Activated CD8-positive, alpha-beta memory T cell treated with anti-CD3 and anti-CD28 coated beads for 36 hours (primary cell): ENCODE measurements at regions not wholly inside any gene's neighbourhood (a gene's known extent, or its start where the extent isn't known, plus 50 kb on each side); places are given as distances from the start of the nearest gene placed in this dataset.

ENCODE experiments used
- CTCF ChIA-PET: fragments of 350-600 bp; sonication (Branson Sonifier 250); formaldehyde crosslinking; loops from one replicate; lab custom pipeline; 2021; ENCODE audit warnings: antibody characterized with exemption; lab: Charles Lee
- POLR2A ChIA-PET: fragments of 350-600 bp; sonication (Branson Sonifier 250); formaldehyde crosslinking; loops from one replicate; lab custom pipeline; 2021; ENCODE audit warnings: antibody characterized with exemption; lab: Charles Lee

DNA sequence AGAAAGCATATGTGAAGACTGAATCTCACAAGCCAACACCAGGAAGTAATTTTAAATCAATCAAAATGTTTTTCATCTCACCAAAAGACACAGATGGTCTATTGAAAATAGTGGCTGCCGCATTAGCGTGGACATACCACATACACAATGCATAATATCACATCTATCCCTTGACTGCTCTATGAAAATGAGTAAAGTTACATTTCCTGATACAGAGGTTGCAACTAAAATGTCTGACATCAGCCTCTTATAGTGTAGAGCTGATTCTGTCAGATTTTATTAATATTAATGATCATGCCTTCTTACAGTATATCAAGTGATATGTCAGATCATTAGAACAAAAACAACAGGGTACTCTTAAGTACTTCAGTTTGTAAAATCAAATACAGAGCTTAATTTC, 339.8 kb upstream of the EPHA7 start:
- POLR2A ChIA-PET = no interaction called here
- CTCF ChIA-PET = no interaction called here

DNA sequence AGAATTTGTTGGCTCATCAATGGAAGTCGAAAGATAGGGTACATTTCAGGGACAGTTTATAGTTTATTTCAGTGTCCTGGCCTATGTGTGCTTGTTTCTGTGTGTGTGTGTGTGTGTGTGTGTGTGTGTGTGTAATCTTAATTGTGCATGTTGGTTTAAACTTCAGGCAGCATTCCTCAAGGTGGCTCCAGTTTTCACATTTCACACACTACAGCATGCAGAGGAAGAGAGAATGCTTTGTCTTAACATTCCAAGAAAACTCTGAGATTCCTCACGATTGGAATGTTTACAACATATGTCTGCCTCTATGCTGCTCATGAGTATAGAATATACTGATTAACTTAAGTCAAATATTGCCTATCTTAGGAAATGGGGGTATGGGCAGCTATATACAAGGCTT, 332.6 kb upstream of the EPHA7 start:
- POLR2A ChIA-PET = no interaction called here

DNA sequence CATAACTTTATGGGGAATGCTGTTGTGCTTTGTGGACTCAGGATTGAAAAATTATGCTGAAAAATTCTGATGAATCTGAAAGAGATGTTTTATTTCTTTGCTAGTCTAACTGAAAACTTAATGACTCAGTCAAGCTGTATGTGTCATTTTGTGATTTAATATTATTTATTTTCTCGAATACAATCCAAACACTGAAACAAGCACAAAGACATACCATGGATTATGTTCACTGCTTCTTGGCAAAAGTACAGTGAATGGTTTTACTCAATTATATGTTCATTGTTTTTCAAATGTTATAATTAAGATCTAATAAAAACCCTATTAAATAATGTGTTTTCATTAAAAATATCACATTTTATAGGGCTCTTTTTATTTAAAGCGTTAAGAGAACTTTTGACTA, 330.6 kb upstream of the EPHA7 start:
- POLR2A ChIA-PET = no interaction called here
- CTCF ChIA-PET = no interaction called here

More for the DNA sequence above, 332.6 kb upstream of the EPHA7 start:
- CTCF ChIA-PET = no interaction called here

DNA sequence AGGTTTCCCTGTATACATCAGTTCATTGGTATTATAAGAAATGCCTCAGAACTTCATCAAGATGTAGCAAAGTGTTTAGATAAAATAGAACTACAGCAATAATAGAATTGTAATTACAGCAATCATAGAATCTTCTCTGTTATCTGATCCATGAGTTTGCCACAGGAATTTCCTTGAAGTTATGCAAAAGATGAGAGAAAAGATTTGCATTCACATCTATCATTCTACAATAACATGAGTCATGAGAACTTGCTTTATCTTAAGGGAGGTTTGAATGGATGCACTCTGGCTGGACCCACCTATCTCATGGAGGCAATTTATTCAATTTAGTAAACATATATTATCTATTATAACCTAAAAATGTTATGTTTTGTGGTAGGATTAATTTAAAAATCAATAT, 329.8 kb upstream of the EPHA7 start:
- POLR2A ChIA-PET = no interaction called here
- CTCF ChIA-PET = no interaction called here

DNA sequence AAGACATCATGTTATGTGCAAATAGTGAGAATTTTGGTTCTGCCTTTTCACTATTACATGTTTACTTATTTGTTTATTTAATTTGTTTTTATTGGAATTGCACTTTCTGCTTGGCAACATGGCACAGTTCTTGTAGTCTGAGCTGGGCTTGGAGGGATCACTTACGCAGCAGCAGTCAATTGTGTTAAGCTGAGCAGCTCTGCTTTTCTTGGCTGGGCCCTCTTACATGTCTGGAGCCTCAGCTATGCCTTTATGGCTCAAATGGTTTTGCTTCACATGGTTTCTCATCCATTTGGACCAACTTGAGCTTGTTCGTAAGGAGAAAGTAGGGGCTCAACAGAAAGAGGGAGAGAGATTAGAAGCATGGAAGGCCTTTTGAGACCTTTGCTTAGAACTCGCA, 327.5 kb upstream of the EPHA7 start:
- ChIA-PET CTCF (no interaction called here), POLR2A (no interaction called here)

DNA sequence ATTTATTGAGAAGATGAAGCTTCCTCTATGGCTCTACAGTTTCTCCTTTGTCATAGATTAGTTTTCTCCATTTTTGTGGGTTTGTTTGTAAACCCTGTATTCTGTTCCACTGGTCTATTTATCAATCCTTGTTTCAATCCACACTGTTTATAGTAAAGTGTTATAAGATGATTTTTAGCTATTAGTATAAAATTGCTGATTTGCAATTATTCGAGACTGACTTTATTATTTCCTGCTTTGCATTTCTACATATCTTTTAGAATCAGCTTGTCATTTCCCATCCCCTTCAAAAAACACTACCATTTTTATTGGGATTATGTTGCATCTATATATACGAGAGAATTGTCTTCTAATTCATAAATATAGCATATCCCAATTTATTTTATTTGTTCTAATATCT, 325.9 kb upstream of the EPHA7 start:
- ChIA-PET POLR2A (no interaction called here), CTCF (no interaction called here)

DNA sequence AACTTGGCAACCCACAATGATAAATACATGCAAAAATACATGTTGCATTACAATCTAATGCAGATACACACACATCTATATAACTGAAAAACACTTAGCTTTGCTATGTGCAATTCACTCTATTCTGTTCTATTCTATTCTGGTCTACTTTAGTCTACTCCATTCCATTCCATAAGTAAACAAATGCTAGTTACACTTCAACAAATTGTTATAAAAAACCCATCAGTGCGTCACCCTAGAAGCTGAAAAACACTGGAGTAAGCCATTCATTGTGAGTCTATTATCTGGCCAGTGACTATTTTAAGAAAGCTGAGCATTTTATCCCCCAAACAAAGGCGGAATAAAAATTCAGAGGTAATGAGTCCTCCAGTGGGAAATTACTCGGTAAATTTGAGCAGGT, 315.7 kb upstream of the EPHA7 start:
- ChIA-PET POLR2A (no interaction called here), CTCF (no interaction called here)

DNA sequence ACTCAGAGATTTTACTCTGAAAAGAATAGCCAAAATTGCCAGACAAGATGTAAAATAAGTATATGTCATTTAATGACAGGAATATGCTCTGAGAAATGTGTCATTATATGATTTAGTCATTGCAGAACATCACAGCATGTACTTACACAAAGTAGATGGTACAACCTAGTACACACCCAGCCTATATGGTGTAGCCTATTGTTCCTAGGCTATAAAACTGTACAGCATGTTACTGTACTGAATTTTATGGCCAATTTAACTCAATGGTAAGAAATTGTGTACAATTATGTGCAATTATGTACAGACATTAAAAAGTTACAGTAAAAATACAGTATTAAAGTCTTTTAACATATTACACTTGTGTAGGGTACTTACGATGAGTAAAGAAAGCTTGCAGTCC, 311.9 kb upstream of the EPHA7 start:
- CTCF ChIA-PET = no interaction called here
- POLR2A ChIA-PET = no interaction called here

DNA sequence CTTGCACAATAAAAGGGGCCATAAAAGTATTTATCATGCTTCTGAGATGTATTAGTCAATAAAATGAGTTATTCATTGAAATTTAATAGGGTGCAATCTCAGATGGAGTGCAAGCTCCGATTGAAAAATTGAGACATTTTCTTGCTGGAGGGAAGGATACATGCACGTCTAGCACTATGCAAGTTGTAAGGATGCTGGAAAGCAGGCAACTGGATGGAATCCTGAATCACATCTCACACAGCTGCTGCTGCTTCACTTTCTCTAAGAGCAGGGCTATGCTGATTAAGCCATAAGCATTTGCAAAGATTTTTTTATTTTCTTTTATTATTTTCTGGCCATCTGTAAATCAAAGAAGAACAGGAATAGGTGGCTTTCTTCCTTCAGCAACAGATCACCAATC, 308.8 kb upstream of the EPHA7 start:
- ChIA-PET CTCF (no interaction called here), POLR2A (no interaction called here)

DNA sequence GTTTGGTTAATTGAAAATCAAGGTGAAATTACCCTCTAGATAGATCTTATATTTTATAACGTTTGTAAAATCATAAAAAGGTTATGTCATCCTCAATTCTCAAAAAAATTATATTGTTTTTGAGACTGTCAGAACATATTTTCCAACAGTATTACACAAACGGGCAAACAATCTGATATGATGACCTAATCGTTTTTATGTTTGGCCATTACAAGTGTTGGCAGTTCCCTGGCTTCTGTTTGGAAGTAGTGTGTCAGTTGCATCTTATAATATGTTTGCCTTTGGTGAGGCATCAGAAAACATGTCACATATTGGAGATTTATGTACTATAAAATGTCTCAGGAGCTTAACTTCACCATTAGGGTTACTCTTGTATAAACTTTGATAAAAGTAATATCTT, 308.1 kb upstream of the EPHA7 start:
- ChIA-PET POLR2A (no interaction called here), CTCF (interaction anchor here (0.7 kb wide), 1 partner anchor 10 kb away, joined by 3 read pairs; no protein-coding TSS in a partner anchor)

DNA sequence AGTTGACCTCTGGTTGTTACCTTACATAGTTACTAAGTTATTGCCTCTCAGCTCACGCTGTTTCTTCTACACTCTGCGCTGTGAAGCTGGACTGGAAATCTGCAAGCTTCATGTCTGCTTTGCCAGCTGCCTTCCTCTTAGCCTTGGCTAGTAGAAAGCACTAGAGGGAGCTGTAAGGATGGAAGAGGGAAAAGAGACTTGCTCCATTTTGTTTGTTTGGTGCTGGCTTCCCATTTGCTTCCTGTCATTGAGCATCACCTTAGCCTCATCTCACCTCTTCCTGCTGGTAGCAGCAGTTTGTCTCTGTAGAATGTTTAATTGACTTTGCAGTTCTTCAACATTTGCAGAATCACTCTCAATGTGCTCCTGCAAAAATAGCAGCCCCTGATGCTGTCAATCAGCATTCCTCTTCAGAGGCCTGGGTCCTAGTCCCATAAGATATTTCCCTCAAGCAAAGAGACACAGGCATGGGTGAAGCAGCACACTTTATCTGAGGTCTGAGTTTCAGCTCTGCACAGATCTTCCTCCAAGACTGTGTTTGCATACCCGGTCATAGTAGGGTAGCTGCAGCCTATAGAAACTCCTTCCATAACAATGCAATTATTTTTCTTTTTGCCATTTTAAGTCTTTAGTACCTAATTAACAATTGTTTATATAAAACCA, 302.2 kb upstream of the EPHA7 start:
- CTCF ChIA-PET = no interaction called here
- POLR2A ChIA-PET = no interaction called here

DNA sequence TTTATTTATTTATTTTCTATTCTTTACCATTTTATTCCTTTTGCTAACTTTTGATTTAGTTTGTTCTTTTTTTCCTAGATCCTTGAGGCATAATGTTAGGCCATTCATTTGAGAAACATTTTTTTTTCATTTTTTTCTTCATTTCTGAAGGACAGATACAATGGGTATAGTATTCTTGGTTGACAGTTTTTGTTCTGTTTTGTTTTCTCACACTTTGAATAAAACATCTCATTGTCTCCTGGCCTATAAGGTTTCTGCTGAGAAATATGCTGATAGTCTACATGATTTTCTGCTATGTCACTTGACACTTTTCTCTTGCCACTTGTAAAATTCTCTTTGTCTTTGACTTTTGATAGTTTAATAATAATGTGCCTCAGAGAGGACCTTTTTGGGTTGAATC, 294.6 kb upstream of the EPHA7 start:
- CTCF ChIA-PET = no interaction called here
- POLR2A ChIA-PET = no interaction called here

DNA sequence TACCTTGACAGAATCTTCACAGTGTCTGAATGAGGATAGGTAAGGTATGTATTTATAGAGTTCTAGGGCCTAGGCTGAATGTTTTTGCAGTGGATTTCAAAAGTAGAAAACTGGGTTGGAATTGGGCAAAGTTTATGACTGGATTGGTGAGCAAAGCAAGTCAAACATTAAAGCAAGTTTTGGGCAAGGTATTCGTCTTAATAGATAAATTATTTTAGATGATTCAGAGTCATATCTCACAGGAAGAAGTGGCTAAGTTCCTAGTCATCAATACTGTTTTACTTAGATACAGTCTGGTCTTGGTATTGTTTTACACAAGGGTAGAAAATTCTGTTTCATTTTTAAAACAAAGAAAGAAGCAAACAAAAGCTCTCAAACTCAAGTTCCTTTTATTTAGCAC, 284.1 kb upstream of the EPHA7 start:
- POLR2A ChIA-PET = no interaction called here

DNA sequence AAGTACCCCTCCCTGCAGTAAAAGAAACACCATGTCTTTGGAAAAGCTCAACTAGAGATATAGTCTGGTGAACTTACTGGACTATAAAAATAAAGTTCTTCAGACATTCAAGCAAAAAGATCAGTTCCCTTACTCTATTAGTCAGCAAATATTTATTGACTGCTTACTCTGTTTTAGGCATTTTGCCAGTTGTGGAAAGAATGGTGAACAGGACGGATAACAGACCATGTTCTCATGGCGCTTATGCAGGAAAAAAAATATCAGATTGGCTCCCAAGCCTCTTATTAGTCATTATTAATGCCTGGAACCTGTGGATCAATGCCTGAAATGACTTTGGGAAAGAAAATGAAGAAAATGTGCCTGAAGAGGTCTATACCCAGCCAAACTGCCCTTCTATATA, 282.2 kb upstream of the EPHA7 start:
- CTCF ChIA-PET = no interaction called here
- POLR2A ChIA-PET = no interaction called here

More for the DNA sequence above, 284.1 kb upstream of the EPHA7 start:
- CTCF ChIA-PET = no interaction called here

DNA sequence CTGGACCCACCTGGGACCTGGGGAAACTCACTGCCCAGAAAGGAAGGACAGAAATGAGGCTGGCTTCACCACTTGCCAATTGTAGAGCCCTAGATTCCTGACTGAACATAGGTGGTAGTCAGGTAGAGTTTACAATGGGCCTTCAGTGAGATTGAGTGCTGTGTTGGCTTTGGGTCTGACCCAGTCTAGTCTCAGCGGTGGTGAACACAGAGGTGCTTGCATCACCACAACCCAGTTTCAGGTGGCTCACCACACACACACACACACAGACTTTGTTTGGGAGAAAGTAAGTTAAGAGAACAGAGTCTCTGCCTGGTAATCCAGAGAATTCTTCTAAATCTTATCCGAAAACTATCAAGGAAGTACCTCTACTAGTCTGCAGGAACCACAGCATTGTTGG, 266.1 kb upstream of the EPHA7 start:
- CTCF ChIA-PET = no interaction called here
- POLR2A ChIA-PET = no interaction called here

DNA sequence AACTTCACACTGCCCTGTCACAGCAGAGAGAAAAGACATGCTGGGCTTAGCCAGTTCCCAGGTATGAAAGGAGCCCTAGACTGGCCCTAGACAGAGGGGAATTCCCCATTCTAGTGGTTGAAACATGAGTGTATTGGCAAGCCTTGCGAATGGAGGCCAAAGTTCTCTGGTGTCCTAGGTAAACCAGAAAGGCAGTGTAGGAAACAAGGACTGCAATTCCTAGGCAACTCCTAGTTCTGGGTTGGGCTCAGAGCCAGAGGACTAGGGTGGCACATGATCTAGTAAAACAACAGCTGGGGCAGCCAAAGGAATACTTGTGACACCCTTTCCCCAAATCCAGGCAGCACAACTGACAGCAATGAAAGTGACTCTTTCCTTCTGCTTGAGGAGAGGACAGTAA, 265.0 kb upstream of the EPHA7 start:
- ChIA-PET POLR2A (no interaction called here), CTCF (no interaction called here)

DNA sequence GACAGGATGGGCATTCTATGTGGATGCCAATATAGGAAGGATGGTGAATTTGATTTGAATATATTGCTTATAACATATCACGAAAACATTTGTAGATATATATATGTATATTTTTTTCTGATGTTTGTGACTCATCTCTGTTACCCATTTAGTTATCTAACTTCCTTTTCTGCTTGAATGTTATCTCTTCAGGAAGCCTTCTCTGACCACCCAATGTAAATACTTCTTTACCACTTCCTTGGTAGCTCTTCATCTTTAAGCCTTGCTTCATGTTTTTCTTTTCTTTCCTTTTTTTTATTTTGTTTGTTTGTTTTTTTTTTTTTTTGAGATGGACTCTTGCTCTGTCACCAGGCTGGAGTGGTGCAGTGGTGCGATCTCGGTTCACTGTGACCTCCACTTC, 260.5 kb upstream of the EPHA7 start:
- POLR2A ChIA-PET = no interaction called here

DNA sequence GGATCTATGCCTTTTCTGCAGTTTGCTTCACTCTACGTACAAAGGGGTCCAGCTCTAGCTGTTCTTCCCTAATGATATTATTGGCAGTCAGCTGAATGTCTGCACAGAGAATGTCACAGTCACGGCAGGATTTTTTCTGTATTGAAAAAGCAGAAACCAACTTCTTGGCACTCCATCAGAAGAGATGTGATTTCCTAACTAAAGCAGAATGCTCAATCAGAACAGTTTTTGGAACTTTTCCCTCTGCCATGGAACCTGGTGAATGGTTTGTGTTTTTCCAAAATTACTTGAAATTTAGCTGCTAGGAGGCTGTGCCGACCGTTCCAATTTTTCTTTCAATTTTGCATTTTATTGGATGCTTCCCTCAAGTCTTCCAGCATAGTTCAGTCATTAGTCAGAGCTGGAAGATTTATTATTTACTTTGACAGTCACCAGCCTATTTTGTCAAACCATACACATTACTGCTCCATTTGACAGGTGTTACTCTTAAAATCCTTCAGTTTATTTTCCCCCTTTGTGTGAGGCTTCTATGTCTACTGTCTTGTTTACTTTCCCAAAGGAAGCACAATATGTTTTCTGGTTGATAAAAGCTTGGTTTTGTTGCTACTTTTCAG, 259.6 kb upstream of the EPHA7 start:
- CTCF ChIA-PET = no interaction called here
- POLR2A ChIA-PET = no interaction called here

More for the DNA sequence above, 260.5 kb upstream of the EPHA7 start:
- CTCF ChIA-PET = no interaction called here

DNA sequence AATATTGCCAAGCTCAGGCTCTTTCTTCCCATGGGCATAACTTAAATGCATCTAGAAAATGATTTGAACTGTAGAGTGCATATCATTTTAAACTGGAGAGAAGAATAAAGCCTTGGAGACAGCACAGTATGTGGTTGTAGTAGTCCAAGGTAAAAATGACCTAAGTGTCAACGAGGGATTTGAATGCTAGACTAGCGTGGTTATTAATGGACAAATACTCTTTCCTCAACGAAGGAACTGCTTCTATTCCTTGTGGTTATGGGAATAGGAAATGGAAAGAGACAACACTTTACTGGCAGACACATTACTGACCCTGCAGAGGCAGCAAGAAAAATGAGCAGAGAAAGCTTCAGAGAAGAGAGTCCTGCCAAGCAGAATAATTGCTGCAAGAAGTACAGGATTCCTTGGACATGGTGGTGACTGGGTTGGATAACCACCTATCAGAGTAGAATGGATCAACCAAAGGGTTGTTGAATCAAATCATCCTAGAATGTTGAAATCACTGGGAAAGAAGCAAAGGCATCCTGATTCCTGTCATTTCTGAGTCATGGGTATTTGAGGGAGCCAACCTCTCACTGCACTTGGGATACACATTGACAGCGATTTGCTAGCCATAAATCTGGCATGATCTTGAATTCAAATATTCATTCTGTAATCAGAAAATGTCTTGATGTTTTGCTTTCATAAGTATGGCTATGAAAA, 258.1 kb upstream of the EPHA7 start:
- ChIA-PET CTCF (no interaction called here), POLR2A (no interaction called here)

DNA sequence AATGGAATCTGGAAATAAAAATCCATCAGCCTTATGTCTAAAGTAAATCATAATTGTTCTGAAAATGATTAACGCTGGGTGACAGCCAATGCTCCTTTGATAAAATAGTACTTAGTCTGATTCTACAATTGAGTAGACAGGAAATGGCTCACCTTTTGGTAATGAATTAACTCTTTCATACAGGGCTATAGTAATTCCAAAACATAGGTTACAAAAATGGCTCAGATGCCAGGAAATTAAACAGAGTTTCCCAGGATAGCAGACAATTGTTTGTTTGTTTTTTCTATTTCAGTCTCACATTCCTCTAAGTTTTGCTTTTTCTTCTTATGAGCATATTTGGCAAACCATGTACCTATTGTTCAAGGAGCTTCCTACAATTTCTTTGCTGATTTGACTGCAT, 257.2 kb upstream of the EPHA7 start:
- POLR2A ChIA-PET = no interaction called here
- CTCF ChIA-PET = no interaction called here

DNA sequence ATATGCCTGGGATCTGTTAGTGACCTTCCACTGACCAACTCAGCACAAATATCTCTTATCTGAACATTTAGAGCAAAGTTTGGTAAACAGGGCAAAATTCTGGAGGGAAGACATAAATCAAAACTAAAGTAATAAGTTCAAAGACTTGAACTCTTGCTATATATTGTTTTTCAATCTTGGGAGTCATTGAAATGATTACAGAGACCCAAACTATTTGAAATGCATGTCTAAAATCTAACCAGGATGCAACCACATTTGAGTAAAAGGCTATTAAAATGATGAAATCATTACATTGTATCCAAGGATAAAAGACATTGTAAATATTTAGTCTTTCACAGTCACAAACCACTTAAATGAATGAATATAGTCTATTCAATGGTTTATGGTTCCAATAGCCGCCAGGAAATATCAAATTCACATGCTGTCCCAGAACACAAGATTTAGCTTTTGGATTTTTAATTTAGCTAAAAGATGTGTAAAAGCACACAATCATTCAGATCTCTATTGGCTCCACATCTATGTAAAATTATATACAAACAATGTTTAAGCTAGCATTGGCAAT, 256.6 kb upstream of the EPHA7 start:
- ChIA-PET POLR2A (no interaction called here), CTCF (no interaction called here)
